ENCODE measurements at regions not wholly inside any gene's neighbourhood (a gene's known extent, or its start where the extent isn't known, plus 50 kb on each side); places are given as distances from the start of the nearest gene placed in this dataset.

DNA sequence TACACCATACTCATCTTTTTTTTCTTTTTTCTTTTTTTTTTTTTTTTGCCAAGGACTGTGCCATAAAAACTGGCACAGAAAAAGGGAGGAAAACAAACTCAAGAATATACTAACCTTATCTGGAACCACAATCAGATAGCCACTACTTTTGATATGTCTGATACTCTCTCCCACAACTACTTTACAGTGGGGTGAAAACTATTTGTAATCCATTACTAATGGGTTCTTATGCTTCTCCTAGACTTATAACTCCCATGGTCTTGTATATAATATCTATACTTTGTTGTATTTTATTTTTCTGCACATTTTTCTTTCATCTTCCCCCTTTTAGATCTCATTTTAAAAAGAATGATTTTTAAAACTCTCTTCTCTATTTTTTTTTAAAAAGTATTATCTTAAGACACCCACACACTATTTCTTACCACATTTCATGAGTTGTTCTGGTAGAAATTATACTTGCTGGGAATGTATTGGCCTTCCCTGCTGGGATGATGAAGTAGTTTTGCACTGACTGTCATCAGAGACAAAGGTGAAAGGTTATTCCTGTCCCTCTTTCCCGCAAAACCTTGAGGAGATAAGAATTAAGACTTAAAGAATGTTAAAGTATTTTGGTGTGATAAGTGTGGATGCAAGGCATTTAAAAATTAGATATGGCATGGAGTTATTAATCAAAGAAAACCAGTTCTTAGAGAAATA lies 146.7 kb upstream of the KLF12 start:
- DNase-seq: no peak
- intact Hi-C loops (cut with DNase I): loop anchor here (10.0 kb wide), 1 partner anchor 146 kb away; the partner anchor contains the start of gene KLF12
- Histone ChIP-seq H3K4me1 (no peaks in the 10 kb centered on the region), H3K27me3 (no peaks in the 10 kb centered on the region), H3K4me3 (no peak overlapping the region), H3K27ac (no peak overlapping the region), H3K9me3 (no peaks in the 10 kb centered on the region), H3K36me3 (no peaks in the 10 kb centered on the region), H3K9ac (ENCODE audit: low read depth in 2 of 2, low read length in 2 of 2) (no peak overlapping the region)
- TF ChIP-seq, protein P1, sequence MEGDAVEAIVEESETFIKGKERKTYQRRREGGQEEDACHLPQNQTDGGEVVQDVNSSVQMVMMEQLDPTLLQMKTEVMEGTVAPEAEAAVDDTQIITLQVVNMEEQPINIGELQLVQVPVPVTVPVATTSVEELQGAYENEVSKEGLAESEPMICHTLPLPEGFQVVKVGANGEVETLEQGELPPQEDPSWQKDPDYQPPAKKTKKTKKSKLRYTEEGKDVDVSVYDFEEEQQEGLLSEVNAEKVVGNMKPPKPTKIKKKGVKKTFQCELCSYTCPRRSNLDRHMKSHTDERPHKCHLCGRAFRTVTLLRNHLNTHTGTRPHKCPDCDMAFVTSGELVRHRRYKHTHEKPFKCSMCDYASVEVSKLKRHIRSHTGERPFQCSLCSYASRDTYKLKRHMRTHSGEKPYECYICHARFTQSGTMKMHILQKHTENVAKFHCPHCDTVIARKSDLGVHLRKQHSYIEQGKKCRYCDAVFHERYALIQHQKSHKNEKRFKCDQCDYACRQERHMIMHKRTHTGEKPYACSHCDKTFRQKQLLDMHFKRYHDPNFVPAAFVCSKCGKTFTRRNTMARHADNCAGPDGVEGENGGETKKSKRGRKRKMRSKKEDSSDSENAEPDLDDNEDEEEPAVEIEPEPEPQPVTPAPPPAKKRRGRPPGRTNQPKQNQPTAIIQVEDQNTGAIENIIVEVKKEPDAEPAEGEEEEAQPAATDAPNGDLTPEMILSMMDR (IDR thresholded peaks at IDR 0.05): no peak

DNA sequence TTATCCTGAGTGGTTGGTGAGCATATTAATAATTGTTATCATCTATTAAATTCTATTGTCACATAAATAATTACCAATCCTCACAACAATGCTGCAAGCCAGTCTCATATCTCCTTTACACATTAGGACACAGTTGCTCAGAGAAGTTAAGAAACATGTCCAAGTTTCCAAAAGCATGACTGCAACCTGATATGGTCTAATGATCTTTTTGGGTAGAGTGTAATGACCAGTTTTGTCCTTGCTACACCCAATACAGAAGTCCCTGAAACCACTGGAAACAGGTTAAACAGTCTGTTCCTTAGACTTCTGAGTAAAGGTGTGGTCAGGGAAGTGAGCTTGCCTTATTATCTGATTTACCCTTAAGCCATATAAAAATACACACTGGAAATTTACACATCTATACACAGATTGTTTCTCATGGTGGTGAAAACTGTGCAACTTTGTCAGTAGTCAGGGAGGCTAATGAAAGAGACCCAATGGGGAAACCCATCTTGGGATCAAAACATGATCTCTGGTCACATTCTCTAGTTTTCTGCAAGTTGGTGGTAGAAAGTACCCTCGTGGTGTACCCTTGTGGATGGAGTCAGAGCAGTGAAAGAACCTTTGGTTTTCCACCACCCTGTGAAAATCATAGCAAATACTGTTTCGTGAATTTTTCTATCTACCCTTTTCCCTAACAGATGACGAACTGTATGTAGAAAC lies 146.0 kb upstream of the KLF12 start:
- no peaks in the 10 kb centered on the region for H3K9me3 ChIP-seq
- TF ChIP-seq, protein P1 (IDR thresholded peaks at IDR 0.05): no peak
- no peak overlapping the region for H3K9ac ChIP-seq (ENCODE audit: low read depth in 2 of 2, low read length in 2 of 2)
- no peaks in the 10 kb centered on the region for H3K27me3 ChIP-seq
- no peaks in the 10 kb centered on the region for H3K4me1 ChIP-seq
- no peaks in the 10 kb centered on the region for H3K36me3 ChIP-seq
- no peak overlapping the region for H3K27ac ChIP-seq
- intact Hi-C loops (cut with DNase I): loop anchor here (10.0 kb wide), 1 partner anchor 145 kb away; the partner anchor contains the start of gene KLF12
- DNase-seq: no peak
- H3K4me3 ChIP-seq: no peak overlapping the region

- no peaks in the 10 kb centered on the region for H3K4me1 ChIP-seq
- no peak for DNase-seq
- H3K27me3 ChIP-seq: no peaks in the 10 kb centered on the region
- no peak overlapping the region for H3K4me3 ChIP-seq
- no peaks in the 10 kb centered on the region for H3K36me3 ChIP-seq
- no peaks in the 10 kb centered on the region for H3K9me3 ChIP-seq
- H3K9ac ChIP-seq (ENCODE audit: low read depth in 2 of 2, low read length in 2 of 2): no peak overlapping the region
- H3K27ac ChIP-seq: no peak overlapping the region
- TF ChIP-seq, protein P1 (IDR thresholded peaks at IDR 0.05): no peak
- intact Hi-C loops (cut with DNase I): no loop called here
Measured at GRCh38 chr13:74278901-74279300, 144.7 kb upstream of the KLF12 start.

DNA sequence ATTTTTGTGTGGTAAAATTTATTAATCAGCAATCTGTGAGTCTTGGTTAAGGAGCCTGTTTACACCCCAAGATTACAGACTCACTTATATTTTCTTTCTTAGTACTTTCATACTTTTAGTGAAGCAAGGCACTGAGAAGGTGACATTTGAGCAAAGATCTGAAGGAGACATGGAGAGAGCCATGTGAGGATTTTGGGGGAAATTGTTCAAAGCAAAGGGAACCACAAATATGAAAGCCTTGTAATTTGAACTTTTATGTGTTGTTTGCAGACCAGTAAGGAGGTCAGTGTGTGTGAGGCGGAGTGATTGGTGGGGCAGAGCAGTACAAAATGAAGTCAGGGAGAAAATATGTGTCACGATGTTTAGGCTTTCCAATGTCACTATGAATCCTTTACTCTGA lies 140.7 kb upstream of the KLF12 start:
- no peak for DNase-seq
- intact Hi-C loops (cut with DNase I): no loop called here

GRCh38 chr13:74273581-74273980 lies 139.4 kb upstream of the KLF12 start:
- H3K27ac ChIP-seq: no peak overlapping the region
- no peaks in the 10 kb centered on the region for H3K27me3 ChIP-seq
- no peaks in the 10 kb centered on the region for H3K36me3 ChIP-seq
- no peak overlapping the region for H3K4me3 ChIP-seq
- no peaks in the 10 kb centered on the region for H3K9me3 ChIP-seq
- intact Hi-C loops (cut with DNase I): no loop called here
- TF ChIP-seq, protein P1 (IDR thresholded peaks at IDR 0.05): no peak
- H3K4me1 ChIP-seq: no peaks in the 10 kb centered on the region
- no peak for DNase-seq
- H3K9ac ChIP-seq (ENCODE audit: low read depth in 2 of 2, low read length in 2 of 2): no peak overlapping the region

More for the DNA sequence above, 140.7 kb upstream of the KLF12 start:
- Histone ChIP-seq H3K4me1 (no peaks in the 10 kb centered on the region), H3K27me3 (no peaks in the 10 kb centered on the region), H3K4me3 (no peak overlapping the region), H3K9me3 (no peaks in the 10 kb centered on the region), H3K36me3 (no peaks in the 10 kb centered on the region), H3K9ac (ENCODE audit: low read depth in 2 of 2, low read length in 2 of 2) (no peak overlapping the region), H3K27ac (no peak overlapping the region)
- TF ChIP-seq, protein P1 (IDR thresholded peaks at IDR 0.05): no peak

All from colonic mucosa (tissue), 4 donors.